GM19239 (cell line): ENCODE measurements at regions not wholly inside any gene's neighbourhood (a gene's known extent, or its start where the extent isn't known, plus 50 kb on each side); places are given as distances from the start of the nearest gene placed in this dataset.

Experiments
- DNase-seq: peaks from one replicate; pipeline ENCODE4 v3.0.0; 2011; ENCODE audit warnings: low spot score; ENCODE audit not compliant: insufficient read length
- FAIRE-seq: peaks from 2 replicates; lab custom pipeline; 2011; peaks lifted over from hg19 to GRCh38; lab: Jason Lieb, UNC

DNA sequence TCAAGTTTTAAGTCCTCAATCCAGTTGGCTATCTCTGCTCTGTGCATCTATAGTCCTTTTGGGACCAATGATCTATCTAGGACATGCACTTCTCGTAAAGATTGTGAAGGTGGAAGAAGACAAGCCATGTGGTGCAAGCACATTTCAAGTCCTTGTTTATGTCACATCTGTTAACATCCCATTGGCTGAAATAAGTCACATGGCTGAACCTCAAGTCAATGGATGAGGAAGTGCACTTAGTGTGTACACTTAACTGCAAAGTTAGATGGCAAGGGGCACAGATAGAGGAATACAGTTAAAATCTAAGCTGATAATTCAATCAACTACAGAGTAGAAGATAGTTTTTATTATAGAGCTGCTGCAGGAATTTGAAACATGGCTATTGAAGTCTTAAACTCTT is 362.8 kb upstream of the TBX3 start:
- no peak for DNase-seq

DNA sequence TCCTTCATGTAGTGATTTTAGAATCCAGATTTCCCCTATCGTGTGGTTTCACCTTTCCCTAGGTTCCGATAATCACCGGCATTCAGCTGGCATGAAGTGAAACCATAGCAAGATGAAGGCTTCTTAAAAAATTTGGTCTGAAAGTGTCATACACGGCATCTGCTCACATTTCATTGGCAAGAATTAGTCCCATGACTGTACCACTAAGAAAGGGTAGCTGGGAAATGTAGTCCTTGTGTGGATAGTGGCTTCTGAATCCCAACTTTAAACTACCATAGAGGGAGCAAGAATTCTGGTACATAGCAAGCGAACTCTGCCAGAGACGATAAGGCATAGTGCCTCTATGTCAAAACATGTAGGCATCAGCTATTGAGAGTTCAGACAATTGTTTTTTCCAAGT is 360.1 kb upstream of the TBX3 start:
- FAIRE-seq (no peak), DNase-seq (no peak)

More for the DNA sequence above, 362.8 kb upstream of the TBX3 start:
- FAIRE-seq, result no peak

DNA sequence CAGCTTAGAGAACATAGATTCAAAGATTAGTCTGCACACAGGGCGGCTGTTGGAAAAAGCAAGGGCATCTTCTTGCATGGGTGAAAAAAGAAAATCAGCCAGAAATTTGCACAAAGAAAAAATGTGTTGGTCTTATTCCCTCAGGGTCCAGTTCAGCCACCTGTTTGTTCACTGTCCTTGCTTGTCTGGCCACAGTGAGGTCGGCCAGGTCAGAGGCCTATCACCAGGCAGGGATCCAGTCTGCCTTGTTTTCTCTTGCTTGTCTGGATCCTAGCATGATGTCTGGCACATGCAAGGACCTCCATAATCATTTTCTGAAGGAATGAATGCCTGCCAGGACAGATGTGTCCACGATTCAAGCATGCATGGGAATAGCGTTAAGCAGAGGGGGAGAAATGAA is 359.1 kb upstream of the TBX3 start:
- FAIRE-seq, result no peak

DNA sequence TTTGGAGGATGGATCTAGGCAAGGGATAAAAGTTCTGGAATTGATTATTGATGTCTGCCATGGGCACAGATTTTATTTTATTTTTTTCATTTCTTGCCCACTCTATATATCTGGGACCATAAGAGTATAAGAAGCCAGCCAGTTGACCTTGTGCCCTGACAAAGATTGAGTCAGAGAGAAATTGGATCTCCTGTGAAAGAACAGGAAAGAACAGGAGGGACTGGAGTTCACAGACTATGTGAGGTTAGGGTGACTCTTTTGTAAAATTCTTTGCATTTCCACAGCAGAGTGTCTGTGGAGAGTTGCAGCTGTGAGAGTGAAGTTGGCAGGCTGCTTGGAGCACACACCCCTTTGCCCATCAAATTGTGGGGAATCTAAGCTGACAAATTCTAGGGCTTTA is 358.4 kb upstream of the TBX3 start:
- DNase-seq (no peak), FAIRE-seq (no peak)

More for the DNA sequence above, 359.1 kb upstream of the TBX3 start:
- no peak for DNase-seq

DNA sequence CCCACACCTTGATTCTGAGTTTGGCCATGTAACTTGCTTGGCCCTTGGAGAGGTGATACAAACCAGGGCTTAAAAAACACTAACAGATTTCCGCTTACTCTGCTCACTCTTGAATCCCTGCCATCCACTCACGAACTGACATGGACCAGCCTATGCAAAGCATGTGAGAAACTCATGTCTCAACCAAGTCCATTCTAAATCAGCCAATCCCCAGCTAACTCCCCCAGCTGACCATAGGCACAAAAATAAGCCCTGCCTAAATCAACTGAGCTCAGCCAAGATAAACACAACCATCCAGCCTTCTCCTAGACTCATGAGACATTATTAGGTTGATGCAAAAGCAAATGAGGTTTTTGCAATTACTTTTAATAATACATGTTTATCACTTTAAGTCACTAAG is 353.9 kb upstream of the TBX3 start:
- no peak for DNase-seq
- FAIRE-seq, result no peak

DNA sequence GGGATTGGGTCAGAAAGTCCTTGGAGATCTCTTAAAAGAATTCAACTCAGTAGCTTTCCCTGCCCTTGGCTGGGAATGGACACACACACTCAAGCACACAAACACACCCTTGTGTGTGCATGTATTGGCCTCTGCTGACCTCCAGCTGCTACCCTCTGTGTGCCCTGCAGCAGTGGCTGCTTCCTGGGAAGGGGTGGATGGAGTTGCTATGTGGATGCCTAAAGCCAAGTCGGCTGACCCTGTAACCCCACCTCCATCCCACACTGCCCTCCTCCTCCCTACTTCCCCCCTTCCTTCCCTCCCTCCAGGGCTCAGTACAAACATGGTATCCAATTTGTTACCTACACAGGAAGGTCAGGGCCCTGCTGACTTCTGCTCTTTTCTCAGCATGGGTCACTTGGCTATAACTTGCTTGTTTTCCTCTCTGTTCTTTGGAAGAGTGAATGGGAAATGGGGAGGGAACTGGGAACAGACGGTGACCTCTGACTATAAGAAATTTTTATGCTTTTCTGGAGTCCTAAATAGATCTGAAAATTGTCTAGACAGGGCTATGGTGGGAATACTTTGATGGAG is 351.6 kb upstream of the TBX3 start:
- FAIRE-seq (no peak), DNase-seq (no peak)

DNA sequence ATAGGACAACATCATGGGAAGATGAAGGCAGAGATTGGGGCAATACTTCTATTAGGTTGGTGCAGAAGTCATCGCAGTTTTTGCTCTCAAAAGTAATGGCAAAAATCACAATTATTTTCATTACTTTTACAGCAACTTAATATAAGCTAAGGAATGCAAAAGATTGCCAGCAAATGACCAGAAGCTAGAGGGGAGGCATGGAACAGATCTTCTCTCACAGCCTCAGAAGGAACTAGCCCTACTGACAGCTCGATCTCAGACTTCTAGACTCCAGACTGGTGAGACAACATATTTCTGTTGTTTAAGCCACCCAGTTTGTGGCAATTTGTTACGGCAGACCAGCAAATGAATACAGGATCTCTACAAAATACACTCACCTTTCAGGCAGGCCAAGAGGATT is 348.5 kb upstream of the TBX3 start:
- no peak for DNase-seq
- FAIRE-seq, result no peak

DNA sequence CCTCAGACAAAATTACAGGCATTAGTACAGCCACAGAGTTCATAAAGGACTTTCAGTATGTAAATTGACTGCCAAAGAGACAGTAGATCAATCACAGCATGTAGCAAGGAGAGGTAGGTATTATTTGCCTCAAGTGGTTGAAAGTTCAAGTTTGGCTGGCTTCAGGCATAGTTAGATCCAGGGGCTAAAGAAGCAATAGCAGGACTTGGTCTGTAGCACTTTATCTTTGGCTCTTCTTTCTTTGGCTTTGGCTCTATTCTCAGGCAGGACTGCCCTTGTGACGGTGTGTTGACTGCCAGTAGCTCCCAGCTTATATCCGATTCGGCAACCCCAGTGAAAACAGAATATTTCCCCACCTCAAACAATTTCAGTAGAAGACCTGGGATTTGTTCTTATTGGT is 346.0 kb upstream of the TBX3 start:
- DNase-seq (no peak), FAIRE-seq (no peak)

DNA sequence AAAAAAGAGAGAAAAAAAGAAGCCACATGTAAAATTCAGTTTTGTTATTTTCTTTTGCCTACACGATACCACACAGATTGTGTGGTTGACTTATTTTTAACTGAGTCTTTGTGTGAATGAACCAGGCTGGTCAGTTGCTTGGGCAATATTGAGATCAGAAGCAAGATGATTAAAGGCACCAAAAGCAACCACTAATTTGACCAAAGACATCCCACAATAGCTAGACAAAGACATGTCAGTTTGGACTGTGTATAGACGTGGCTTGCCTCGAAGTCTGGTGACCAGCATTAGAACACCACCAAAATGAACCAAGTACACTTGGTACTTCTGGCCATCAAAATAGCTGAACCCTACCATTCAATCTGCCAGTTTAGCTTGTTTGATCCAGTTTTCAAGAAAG is 340.6 kb upstream of the TBX3 start:
- FAIRE-seq (no peak), DNase-seq (no peak)

DNA sequence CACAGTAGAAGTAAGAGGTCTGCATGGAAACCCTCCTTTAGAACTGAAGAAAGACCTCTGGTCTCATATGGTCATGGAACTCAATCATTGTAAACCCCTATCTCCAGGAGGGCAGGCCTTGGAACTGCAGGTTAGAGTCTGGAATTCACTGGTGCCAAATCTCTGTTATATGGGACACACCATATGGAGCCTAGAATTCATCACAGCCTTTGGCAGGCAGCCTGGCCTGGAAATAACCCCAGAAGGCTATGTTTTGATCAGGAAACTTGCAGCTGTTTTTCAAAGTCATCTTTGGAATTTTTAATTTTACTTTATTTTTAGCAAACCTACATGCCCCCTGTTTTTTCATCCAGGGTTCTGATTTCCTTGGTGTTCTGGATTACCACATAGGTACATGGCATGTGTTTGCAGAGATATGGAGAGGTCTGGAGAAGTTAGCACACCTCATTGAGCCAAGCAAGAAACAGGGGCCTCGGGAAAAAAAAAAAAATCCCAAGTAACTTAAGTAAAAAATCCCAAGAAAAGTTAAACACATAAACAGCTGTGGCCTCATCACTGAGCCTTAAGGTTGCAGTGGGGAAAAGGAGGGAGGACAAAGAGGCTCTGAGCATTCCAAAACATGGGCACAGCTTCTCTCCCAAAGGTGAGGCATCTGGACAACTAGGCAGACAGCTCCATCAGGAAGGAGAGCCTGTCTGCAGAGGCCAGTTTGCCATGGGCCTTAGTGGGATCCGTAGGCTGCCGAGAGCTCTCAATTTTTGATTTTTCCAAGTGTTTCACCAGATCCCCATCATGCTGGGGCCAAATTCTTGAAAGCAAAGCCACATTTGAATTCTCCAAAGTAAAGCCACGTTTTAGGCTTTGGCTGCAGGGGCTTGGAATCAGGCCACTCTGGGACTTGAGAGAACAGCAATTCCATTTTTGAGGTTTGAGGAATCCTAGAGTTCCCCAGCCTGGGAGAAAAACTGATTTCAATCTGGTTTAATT is 339.6 kb upstream of the TBX3 start:
- DNase-seq (no peak), FAIRE-seq (no peak)

DNA sequence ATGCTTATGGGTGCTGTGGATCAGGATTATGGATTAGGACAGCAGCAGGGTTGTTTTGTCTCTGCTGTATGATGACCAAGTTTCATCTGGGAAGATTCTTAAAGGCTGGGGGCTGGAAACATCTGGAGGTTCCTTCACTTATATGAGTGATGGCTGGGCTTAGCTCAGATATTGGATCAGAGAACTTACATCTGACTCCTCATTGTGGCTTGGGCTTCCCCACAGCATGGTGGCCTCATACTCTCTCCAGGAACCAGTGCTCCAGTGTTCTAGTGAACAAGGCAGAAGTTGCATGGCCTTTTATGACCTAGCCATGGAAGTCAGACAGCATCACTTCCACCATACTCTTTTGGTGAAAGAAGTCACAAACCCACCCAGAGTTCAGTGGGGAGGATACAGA is 336.1 kb upstream of the TBX3 start:
- no peak for FAIRE-seq
- no peak for DNase-seq

DNA sequence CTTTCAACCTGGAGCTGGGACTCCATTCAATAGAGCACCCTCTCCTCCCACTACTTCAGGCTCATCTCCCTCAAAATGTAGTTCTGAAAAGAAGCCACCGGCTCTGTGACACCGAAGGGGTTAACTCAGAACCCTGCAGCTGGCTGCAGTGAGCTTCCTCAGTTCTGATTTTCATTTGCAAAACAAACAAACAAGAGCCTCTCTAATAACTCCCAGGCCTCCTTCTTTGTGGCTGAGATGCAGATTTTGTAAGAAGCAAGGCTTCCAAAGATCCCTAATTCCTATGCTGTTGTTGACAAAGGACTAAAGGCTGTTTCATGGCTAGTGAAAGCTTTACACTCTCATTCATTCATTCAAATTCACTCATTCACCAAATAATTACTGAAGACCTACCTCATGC is 333.4 kb upstream of the TBX3 start:
- FAIRE-seq (no peak), DNase-seq (no peak)

DNA sequence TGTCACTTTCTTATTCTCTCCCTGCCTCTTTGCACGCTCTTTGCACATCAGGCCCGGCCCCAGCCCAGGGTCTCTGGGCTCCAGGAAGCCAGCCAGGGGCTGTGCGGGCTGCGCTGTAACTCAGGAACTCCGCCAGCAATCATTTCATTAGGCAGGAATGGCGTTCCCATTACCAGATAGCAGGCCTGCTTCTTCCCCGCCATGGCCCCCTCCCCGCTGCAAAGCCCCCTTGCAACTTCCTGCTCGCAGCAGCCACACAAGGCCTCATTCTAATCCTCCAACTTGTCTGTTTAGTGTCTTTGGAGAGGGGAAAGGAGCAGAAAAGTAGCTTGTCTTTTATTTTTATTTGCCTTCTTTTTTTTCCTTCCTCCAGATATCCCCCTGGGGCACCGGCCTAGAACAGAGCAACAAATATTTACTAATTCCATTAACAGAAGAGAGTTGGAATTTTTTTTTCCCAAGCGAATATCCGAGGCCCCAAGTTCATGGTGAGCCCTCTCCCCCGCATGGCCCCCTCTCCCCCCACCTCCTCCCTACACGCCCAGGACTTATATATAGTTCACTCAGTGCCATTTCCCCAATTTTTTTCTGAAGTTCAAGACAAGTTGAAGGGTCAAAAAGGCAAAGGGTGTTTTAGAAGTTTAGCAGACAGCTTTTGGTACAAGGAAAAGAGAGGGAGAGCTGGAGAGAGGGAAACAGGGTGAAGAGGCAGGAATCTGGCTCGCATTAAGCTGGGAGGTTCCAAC is 329.4 kb upstream of the TBX3 start:
- FAIRE-seq (no peak), DNase-seq (no peak)

DNA sequence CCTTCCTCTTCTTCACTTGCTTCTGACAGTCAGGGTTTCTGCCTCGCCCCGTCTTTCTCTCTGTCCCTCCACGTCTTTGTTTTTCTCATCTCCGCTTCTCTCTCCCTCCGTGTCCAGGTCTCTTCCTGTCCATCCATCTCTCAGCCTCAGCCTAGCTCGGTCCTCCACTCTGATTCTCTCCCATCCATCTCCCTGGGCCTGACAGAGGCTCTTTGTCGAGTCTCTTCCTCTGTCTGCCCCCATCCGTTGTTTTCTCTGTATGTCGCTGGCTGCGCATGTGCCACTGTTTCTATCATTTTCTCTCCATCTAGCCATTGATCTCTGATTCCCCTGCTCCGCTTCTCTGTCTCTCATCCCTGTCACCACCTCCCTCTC is 328.9 kb upstream of the TBX3 start:
- FAIRE-seq (no peak), DNase-seq (no peak)

DNA sequence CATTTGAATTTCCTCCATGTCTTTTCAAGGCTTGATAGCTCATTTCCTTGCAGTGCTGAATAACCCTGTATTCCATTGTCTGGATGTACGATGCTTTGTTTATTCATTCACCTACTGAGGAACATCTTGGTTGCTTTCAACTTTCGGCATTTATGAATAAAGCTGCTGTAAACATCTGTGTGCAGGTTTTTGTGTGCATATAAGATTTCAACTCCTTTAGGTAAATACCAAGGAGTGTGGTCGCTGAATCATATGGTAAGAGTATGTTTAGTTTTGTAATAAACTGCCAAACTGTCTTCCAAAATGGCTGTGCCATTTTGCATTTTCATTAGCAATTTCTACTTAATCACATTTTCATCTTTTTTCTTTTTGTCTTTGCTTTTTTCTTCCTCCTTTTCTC is 327.7 kb upstream of the TBX3 start:
- no peak for FAIRE-seq

DNA sequence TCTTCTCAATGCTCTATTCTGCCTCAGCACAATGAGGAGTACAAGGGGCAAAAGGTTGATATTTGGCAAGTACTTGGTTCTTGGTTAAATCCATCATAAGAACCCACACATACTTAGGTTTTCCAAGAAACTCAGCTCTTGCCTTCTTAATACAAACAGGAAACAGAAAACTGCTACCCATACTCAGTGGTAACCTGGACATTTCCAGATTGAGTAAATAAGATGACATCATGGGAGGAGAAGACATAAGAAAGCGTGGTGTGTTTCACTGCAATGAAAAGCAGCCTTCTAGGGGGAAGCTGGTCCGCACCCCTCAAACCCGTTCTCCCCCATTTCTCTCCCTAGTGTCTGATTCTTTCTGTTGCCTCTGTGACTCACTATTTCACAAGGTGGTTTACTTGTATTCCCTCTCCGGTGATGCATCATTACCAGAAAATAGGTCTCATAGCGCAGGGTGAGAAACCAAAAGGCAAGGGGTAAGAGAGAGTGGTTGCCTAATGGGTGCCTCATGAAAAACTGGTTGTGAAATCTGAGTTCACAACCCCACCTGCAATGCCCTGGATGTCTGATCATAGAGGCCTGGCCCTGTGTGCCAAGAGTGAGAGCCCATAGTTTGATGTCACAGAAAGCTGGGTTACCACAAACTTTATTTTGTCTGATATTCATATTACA is 326.5 kb upstream of the TBX3 start:
- DNase-seq (no peak), FAIRE-seq (no peak)

More for the DNA sequence above, 327.7 kb upstream of the TBX3 start:
- no peak for DNase-seq

DNA sequence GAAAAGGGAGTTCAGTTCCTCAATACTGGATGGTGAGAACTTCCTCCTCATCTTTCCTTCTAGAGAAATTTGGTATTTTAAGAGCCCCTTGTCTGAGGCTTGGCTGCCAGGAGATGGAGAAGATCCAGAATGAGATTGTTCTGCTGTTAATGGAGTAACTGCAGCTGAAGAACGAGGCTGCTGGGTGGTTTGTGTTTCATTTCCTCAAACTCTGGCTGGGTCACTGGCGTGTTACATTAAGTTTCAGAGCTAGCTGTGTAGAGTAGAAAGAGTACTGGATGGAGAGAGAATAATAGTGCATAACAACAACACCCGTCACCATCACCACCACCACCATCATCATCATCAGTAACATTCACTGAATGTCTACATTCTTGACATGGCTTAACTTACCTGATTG is 325.0 kb upstream of the TBX3 start:
- FAIRE-seq, result no peak
- no peak for DNase-seq

DNA sequence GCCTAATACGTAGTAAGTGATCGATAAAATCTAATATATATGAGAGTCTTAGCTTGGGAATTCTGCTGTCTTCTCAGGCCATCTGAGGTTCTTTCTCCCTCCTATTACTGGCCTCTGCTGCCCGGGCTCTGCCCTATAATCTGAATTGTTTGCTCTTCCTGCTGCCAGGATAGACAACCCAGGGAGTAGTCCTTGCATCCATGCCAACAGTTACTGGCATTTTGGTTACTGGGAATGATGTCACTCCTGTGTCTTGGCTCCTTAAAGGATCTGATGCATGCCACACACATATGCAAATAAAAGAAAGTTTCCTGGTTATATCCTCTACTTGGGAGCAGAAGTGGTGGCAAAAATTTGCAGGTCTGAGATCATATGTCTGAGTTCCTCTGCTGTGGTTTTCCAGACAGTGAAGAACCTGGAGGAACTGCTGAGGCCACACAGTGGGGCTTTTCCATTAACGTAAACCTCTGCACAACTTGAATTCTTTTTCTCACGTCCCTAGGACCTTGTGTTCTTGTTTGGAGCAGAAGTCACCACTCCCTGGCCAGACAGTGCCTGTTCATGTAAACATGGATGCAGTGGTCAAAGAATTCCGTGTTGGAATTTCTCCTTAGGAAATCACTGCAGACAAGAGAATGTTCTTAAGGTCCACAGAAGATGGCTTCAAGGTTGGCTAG is 320.6 kb upstream of the TBX3 start:
- DNase-seq, result no peak

DNA sequence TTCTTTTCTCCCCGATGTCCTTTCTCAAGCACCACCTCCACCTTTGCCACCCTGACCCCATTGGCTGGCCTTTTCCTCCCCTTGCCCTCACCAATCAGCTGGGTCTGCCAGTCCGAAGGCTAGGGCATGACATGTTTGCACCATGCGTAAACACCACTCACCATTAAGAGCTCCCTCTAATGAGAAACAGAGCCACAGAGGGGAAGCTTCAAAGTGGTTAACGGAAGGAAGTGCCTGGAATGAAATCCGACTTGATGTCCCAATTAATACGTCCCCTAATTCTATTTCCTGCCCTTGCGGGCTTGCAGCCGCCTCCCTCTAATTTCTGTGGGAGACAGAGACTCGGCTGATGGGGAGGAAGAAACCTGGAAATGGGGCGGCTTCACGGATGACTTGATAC is 318.5 kb upstream of the TBX3 start:
- no peak for DNase-seq
- no peak for FAIRE-seq

More for the DNA sequence above, 320.6 kb upstream of the TBX3 start:
- FAIRE-seq, result no peak

DNA sequence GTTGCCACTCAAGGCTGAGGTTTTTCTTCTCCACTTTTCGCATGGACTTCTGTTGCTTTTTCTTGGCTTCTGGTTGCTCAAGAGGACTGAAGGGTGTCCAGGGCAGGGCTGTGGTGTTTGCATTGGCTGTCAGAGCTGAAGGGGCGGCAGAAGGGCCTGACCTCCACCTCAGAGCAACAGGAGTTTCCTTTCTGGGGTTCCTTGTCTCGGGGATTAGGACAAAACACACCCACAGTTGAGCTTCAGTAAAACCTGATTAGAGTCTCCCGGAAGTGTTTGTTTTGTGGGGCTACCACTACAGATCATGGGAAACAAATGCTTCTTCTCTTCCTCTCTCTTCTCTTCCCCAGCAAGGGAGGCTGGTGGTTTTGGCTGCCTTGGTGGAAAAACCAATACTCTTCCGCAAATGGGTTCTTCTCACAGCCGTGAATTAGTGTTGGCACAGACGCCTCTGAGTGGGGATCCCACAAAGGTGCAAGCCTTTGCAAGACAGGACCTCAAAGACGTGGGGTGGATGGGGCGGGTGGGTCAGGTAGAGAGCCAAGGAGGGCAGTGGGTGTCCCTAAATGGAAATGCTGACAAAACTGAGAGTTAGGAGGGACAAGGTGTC is 317.7 kb upstream of the TBX3 start:
- DNase-seq (no peak), FAIRE-seq (no peak)
